Large intestine (tissue), 3 donors: ENCODE measurements at regions not wholly inside any gene's neighbourhood (a gene's known extent, or its start where the extent isn't known, plus 50 kb on each side); places are given as distances from the start of the nearest gene placed in this dataset.
"Not testable (repeated sequence)": the region's sequence is repeated elsewhere in the genome, so short reads cannot be mapped to it uniquely, and the experiment has no call there.

Experiments used
- DNase-seq, 2 donors: peaks; one replicate each; pipeline versions ENCODE4 v3.0.0 to v3.0.0-alpha.2; 2013
- H3K27ac ChIP-seq: one replicate; pipeline ENCODE4 v1.5.1; 2013; ENCODE audit warnings: low read length
- H3K27me3 ChIP-seq: 2 replicates; pipeline ENCODE4 v1.6.1; 2013; ENCODE audit warnings: low read length; ENCODE audit not compliant: control insufficient read depth, insufficient read depth
- H3K36me3 ChIP-seq: 2 replicates; pipeline ENCODE4 v1.6.1; 2013; ENCODE audit warnings: low read length; ENCODE audit not compliant: control insufficient read depth, insufficient read depth
- H3K4me1 ChIP-seq: one replicate; pipeline ENCODE4 v1.6.1; 2013; ENCODE audit warnings: low read length; ENCODE audit not compliant: control insufficient read depth, insufficient read depth
- H3K4me3 ChIP-seq: one replicate; pipeline ENCODE4 v1.5.1; 2013; ENCODE audit warnings: low read length
- H3K9me3 ChIP-seq: one replicate; pipeline ENCODE4 v1.6.1; 2013; ENCODE audit warnings: mild to moderate bottlenecking, low read depth, low read length, moderate library complexity; ENCODE audit not compliant: control insufficient read depth
- WGBS: methylation state at CpG from one replicate; pipeline ENCODE4 v1.1.5; 2013; ENCODE audit warnings: low lambda C conversion rate; ENCODE audit not compliant: insufficient coverage; 5-methylcytosine and 5-hydroxymethylcytosine counted together

GRCh38 chr5:53160895-53161294 is 51.3 kb upstream of the MOCS2 start:
- H3K4me1 ChIP-seq = peaks cover 2% of the 10 kb centered on the region
- DNase-seq = no peak
- H3K36me3 ChIP-seq = no peaks in the 10 kb centered on the region
- no peak overlapping the region for H3K4me3 ChIP-seq
- no peak overlapping the region for H3K27ac ChIP-seq
- H3K27me3 ChIP-seq = no peaks in the 10 kb centered on the region
- no peaks in the 10 kb centered on the region for H3K9me3 ChIP-seq
- no CpG with 5 or more reads among the region's 4 CpGs for WGBS

- H3K36me3 ChIP-seq = no peaks in the 10 kb centered on the region
- no peak overlapping the region for H3K27ac ChIP-seq
- peaks cover 2% of the 10 kb centered on the region for H3K4me1 ChIP-seq
- H3K9me3 ChIP-seq = no peaks in the 10 kb centered on the region
- WGBS = no CpG with 5 or more reads among the region's 2 CpGs
- H3K4me3 ChIP-seq = no peak overlapping the region
- DNase-seq = no peak
- no peaks in the 10 kb centered on the region for H3K27me3 ChIP-seq
These were observed 52.3 kb upstream of the MOCS2 start for GRCh38 chr5:53161876-53162275.

- DNase-seq = no peak
- H3K27ac ChIP-seq = no peak overlapping the region
- H3K4me3 ChIP-seq = no peak overlapping the region
- no peaks in the 10 kb centered on the region for H3K9me3 ChIP-seq
- H3K36me3 ChIP-seq = no peaks in the 10 kb centered on the region
- WGBS = no CpG with 5 or more reads among the region's 2 CpGs
- H3K27me3 ChIP-seq = no peaks in the 10 kb centered on the region
- peaks cover 2% of the 10 kb centered on the region for H3K4me1 ChIP-seq
These were observed 55.1 kb upstream of the MOCS2 start for GRCh38 chr5:53164478-53165165.

- Histone ChIP-seq H3K27me3 (no peaks in the 10 kb centered on the region), H3K4me3 (no peak overlapping the region), H3K9me3 (no peaks in the 10 kb centered on the region), H3K36me3 (no peaks in the 10 kb centered on the region), H3K27ac (no peak overlapping the region), H3K4me1 (peaks cover 2% of the 10 kb centered on the region)
- no CpG with 5 or more reads among the region's 5 CpGs for WGBS
- DNase-seq = no peak
These were observed 56.0 kb upstream of the MOCS2 start for GRCh38 chr5:53165431-53166182.

GRCh38 chr5:53166183-53166495 is 56.6 kb upstream of the MOCS2 start:
- H3K4me3 ChIP-seq = no peak overlapping the region
- H3K27me3 ChIP-seq = no peaks in the 10 kb centered on the region
- H3K27ac ChIP-seq = no peak overlapping the region
- H3K9me3 ChIP-seq = no peaks in the 10 kb centered on the region
- no peak for DNase-seq
- WGBS = 83% methylated on average over 1 of the region's 1 CpG
- peaks cover 2% of the 10 kb centered on the region for H3K4me1 ChIP-seq
- no peaks in the 10 kb centered on the region for H3K36me3 ChIP-seq

- no peak for DNase-seq
- WGBS = 86% methylated on average over 1 of the region's 1 CpG
- Histone ChIP-seq H3K27ac (no peak overlapping the region), H3K4me1 (peaks cover 2% of the 10 kb centered on the region), H3K36me3 (no peaks in the 10 kb centered on the region), H3K9me3 (no peaks in the 10 kb centered on the region), H3K4me3 (no peak overlapping the region), H3K27me3 (no peaks in the 10 kb centered on the region)
These were observed 58.3 kb upstream of the MOCS2 start for GRCh38 chr5:53167836-53168235.

- Histone ChIP-seq H3K9me3 (no peaks in the 10 kb centered on the region), H3K4me3 (no peak overlapping the region), H3K27me3 (no peaks in the 10 kb centered on the region), H3K36me3 (no peaks in the 10 kb centered on the region), H3K4me1 (no peaks in the 10 kb centered on the region), H3K27ac (no peak overlapping the region)
- WGBS = 80% methylated on average over 2 of the region's 3 CpGs
- DNase-seq = no peak
These were observed 60.4 kb upstream of the MOCS2 start for GRCh38 chr5:53169933-53170332.

- Histone ChIP-seq H3K4me1 (no peaks in the 10 kb centered on the region), H3K27ac (no peak overlapping the region), H3K36me3 (no peaks in the 10 kb centered on the region), H3K9me3 (no peaks in the 10 kb centered on the region), H3K4me3 (no peak overlapping the region), H3K27me3 (no peaks in the 10 kb centered on the region)
- DNase-seq = no peak
- 100% methylated on average over 1 of the region's 1 CpG for WGBS
These were observed 61.3 kb upstream of the MOCS2 start for GRCh38 chr5:53170746-53171349.

GRCh38 chr5:53172073-53172472 is 62.5 kb upstream of the MOCS2 start:
- not testable (repeated sequence) for H3K9me3 ChIP-seq, H3K27me3 ChIP-seq, H3K27ac ChIP-seq, H3K36me3 ChIP-seq, DNase-seq, H3K4me3 ChIP-seq, H3K4me1 ChIP-seq

- no peaks in the 10 kb centered on the region for H3K4me1 ChIP-seq
- H3K4me3 ChIP-seq = no peak overlapping the region
- H3K27ac ChIP-seq = no peak overlapping the region
- no peaks in the 10 kb centered on the region for H3K9me3 ChIP-seq
- DNase-seq = no peak
- no peaks in the 10 kb centered on the region for H3K36me3 ChIP-seq
- WGBS = no CpG with 5 or more reads among the region's 5 CpGs
- H3K27me3 ChIP-seq = no peaks in the 10 kb centered on the region
These were observed 63.1 kb upstream of the MOCS2 start for GRCh38 chr5:53172630-53173029.

- H3K4me3 ChIP-seq = no peak overlapping the region
- no peaks in the 10 kb centered on the region for H3K27me3 ChIP-seq
- DNase-seq = peak; percentile 19 to 41
- no peaks in the 10 kb centered on the region for H3K4me1 ChIP-seq
- H3K36me3 ChIP-seq = no peaks in the 10 kb centered on the region
- no peak overlapping the region for H3K27ac ChIP-seq
- H3K9me3 ChIP-seq = no peaks in the 10 kb centered on the region
- WGBS = 20% methylated on average over 1 of the region's 8 CpGs
These were observed 63.5 kb upstream of the MOCS2 start for GRCh38 chr5:53173083-53173482.
